ENCODE measurements at regions not wholly inside any gene's neighbourhood (a gene's known extent, or its start where the extent isn't known, plus 50 kb on each side); places are given as distances from the start of the nearest gene placed in this dataset.

DNA sequence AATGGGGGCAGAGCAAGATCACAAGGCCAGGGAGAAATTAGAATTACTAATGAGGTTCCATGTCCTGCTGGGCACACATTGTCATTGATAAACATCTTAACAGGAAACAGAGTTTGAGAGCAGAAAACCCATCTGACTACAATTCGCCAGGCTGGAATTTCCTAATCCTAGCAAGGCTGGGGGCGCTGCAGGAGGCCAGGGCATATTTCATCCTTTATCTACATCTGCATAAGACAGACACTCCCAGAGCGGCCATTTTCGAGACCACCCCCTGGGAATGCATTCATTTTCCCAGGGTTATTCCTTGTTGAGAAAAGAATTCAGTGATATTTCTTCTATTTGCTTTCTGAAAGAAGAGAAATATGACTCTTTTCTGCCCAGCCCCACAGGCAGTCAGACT lies 152.7 kb downstream of the SUCLG1 start:
- no peaks in the 10 kb centered on the region for H3K79me2 ChIP-seq (ENCODE audit: insufficient read depth, low read length)
- H3K36me3 ChIP-seq (ENCODE audit: insufficient read depth, low read length) = no peaks in the 10 kb centered on the region
- H3K9ac ChIP-seq (ENCODE audit: low read length) = no peak overlapping the region
- no peaks in the 10 kb centered on the region for H4K20me1 ChIP-seq (ENCODE audit: insufficient read depth, low read length)
- no peaks in the 10 kb centered on the region for H3K4me1 ChIP-seq (ENCODE audit: insufficient read depth, low read length, severe bottlenecking)
- no peaks in the 10 kb centered on the region for H3K27me3 ChIP-seq (ENCODE audit: insufficient read depth, low read length)
- H3K27ac ChIP-seq (ENCODE audit: low read depth, low read length, poor library complexity, severe bottlenecking) = no peak overlapping the region
- H2AFZ ChIP-seq (ENCODE audit: low read length) = no peak overlapping the region
- H3K4me2 ChIP-seq (ENCODE audit: low read length) = no peak overlapping the region
- H3K9me3 ChIP-seq (ENCODE audit: low read length) = no peaks in the 10 kb centered on the region
- H3F3A ChIP-seq (ENCODE audit: insufficient read depth, low read length) = no peaks in the 10 kb centered on the region
- TF ChIP-seq, protein P1, sequence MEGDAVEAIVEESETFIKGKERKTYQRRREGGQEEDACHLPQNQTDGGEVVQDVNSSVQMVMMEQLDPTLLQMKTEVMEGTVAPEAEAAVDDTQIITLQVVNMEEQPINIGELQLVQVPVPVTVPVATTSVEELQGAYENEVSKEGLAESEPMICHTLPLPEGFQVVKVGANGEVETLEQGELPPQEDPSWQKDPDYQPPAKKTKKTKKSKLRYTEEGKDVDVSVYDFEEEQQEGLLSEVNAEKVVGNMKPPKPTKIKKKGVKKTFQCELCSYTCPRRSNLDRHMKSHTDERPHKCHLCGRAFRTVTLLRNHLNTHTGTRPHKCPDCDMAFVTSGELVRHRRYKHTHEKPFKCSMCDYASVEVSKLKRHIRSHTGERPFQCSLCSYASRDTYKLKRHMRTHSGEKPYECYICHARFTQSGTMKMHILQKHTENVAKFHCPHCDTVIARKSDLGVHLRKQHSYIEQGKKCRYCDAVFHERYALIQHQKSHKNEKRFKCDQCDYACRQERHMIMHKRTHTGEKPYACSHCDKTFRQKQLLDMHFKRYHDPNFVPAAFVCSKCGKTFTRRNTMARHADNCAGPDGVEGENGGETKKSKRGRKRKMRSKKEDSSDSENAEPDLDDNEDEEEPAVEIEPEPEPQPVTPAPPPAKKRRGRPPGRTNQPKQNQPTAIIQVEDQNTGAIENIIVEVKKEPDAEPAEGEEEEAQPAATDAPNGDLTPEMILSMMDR (IDR thresholded peaks at IDR 0.05; ENCODE audit: low read length) = no peak
- H3K4me3 ChIP-seq (ENCODE audit: low read depth, low read length, poor library complexity, severe bottlenecking) = no peak overlapping the region
- no peaks in the 10 kb centered on the region for H3K9me2 ChIP-seq (ENCODE audit: low read depth, low read length)

DNA sequence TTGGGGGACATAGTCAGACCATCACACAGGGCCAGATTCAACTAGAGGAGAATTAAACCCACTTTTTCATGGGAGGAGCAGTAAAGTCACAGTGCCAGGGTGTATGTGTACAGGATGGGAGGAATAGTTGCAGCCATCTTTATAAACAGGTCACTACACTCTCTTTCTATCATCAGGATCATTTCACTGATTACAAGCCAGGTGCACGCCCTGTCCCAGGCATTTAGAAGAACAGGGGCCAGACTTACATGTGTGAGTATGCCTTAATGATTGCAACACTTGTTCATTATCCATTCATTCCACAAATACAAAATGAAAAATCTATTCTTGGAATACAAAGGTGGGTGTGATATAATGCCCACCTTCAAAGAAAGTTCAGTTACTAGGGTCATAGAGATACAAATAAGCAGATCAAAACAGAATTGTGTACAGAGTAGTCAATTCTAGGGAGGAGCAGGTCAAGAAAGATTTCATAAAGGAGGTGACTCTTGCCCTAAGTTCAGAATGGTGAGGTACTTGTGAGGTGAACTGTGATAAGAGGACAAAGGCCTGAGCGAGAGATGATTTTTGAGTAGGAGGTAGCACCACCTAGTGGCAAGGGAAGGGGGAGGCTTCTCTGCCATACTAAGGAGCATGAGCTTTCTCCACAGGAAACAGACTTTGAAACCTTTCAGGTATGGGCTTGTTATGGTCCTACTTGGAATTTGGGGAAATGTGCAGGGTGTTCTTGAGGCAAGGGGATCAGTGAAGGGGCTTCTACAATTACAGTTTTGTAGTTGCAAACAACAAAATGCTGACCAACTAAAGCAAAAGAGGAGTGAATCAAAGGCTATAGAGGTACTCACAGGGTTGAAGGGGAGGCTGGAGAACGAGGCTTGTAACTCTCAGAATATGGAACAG lies 156.3 kb downstream of the SUCLG1 start:
- Histone ChIP-seq H3K79me2 (ENCODE audit: insufficient read depth, low read length) (no peaks in the 10 kb centered on the region), H3K4me3 (ENCODE audit: low read depth, low read length, poor library complexity, severe bottlenecking) (no peak overlapping the region), H4K20me1 (ENCODE audit: insufficient read depth, low read length) (no peaks in the 10 kb centered on the region), H3K27me3 (ENCODE audit: insufficient read depth, low read length) (no peaks in the 10 kb centered on the region), H2AFZ (ENCODE audit: low read length) (no peak overlapping the region), H3F3A (ENCODE audit: insufficient read depth, low read length) (no peaks in the 10 kb centered on the region), H3K9ac (ENCODE audit: low read length) (no peak overlapping the region), H3K4me2 (ENCODE audit: low read length) (no peak overlapping the region), H3K27ac (ENCODE audit: low read depth, low read length, poor library complexity, severe bottlenecking) (no peak overlapping the region), H3K36me3 (ENCODE audit: insufficient read depth, low read length) (no peaks in the 10 kb centered on the region), H3K9me3 (ENCODE audit: low read length) (no peaks in the 10 kb centered on the region), H3K4me1 (ENCODE audit: insufficient read depth, low read length, severe bottlenecking) (no peaks in the 10 kb centered on the region), H3K9me2 (ENCODE audit: low read depth, low read length) (no peaks in the 10 kb centered on the region)
- no peak for TF ChIP-seq EZH2 (IDR thresholded peaks at IDR 0.05; ENCODE audit: borderline replicate concordance, low read length)
- TF ChIP-seq, protein P1 (IDR thresholded peaks at IDR 0.05; ENCODE audit: low read length) = peak; percentile 88

DNA sequence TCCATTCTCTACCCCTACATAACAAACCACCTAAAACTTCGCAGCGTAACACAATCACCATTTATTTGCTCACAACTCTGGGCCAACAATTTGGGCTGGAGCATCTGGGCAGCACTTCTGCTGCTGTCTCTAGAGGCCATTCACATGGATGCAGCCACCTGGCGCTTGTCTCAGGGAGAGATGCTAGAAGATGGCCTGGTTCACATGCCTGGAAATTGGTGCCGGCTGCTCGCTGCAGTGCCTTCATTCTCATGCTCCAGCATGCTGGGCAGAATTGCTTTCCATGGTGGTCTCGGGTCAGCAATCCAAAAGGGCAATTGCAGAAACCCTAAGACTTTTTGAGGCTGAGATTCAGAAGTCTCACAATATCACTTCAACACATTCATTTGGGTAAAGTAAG lies 157.4 kb downstream of the SUCLG1 start:
- Histone ChIP-seq H3K9ac (ENCODE audit: low read length) (no peak overlapping the region), H3F3A (ENCODE audit: insufficient read depth, low read length) (no peaks in the 10 kb centered on the region), H3K9me3 (ENCODE audit: low read length) (no peaks in the 10 kb centered on the region), H3K4me2 (ENCODE audit: low read length) (no peak overlapping the region), H3K27me3 (ENCODE audit: insufficient read depth, low read length) (no peaks in the 10 kb centered on the region), H2AFZ (ENCODE audit: low read length) (no peak overlapping the region), H3K36me3 (ENCODE audit: insufficient read depth, low read length) (no peaks in the 10 kb centered on the region), H3K9me2 (ENCODE audit: low read depth, low read length) (no peaks in the 10 kb centered on the region), H3K79me2 (ENCODE audit: insufficient read depth, low read length) (no peaks in the 10 kb centered on the region), H4K20me1 (ENCODE audit: insufficient read depth, low read length) (no peaks in the 10 kb centered on the region), H3K27ac (ENCODE audit: low read depth, low read length, poor library complexity, severe bottlenecking) (no peak overlapping the region), H3K4me1 (ENCODE audit: insufficient read depth, low read length, severe bottlenecking) (no peaks in the 10 kb centered on the region), H3K4me3 (ENCODE audit: low read depth, low read length, poor library complexity, severe bottlenecking) (no peak overlapping the region)
- TF ChIP-seq, protein P1 (IDR thresholded peaks at IDR 0.05; ENCODE audit: low read length) = no peak
- no peak for TF ChIP-seq EZH2 (IDR thresholded peaks at IDR 0.05; ENCODE audit: borderline replicate concordance, low read length)
